NCI-H128 (cell line): ENCODE measurements at regions not wholly inside any gene's neighbourhood (a gene's known extent, or its start where the extent isn't known, plus 50 kb on each side); places are given as distances from the start of the nearest gene placed in this dataset.

ENCODE experiments used
- DNase-seq: peaks from one replicate; lab custom pipeline; 2025; ENCODE audit not compliant: unreplicated experiment; lab: John Stamatoyannopoulos, UW

- no peak for DNase-seq
These were observed 84.1 kb upstream of the LINGO1 start for GRCh38 chr15:77716632-77717332.

- no peak for DNase-seq
These were observed 83.1 kb upstream of the LINGO1 start for GRCh38 chr15:77715860-77716259.

- DNase-seq: no peak
These were observed 82.3 kb upstream of the LINGO1 start for GRCh38 chr15:77715051-77715450.

GRCh38 chr15:77714555-77714954 is 81.8 kb upstream of the LINGO1 start:
- DNase-seq: no peak

GRCh38 chr15:77714023-77714422 is 81.3 kb upstream of the LINGO1 start:
- DNase-seq: no peak

- no peak for DNase-seq
These were observed 80.6 kb upstream of the LINGO1 start for GRCh38 chr15:77713281-77713680.

GRCh38 chr15:77712438-77712837 is 79.7 kb upstream of the LINGO1 start:
- DNase-seq: no peak

GRCh38 chr15:77710637-77711036 is 77.9 kb upstream of the LINGO1 start:
- DNase-seq: no peak

- DNase-seq: no peak
These were observed 77.5 kb upstream of the LINGO1 start for GRCh38 chr15:77710206-77710605.

GRCh38 chr15:77709135-77709886 is 76.6 kb upstream of the LINGO1 start:
- DNase-seq: no peak

GRCh38 chr15:77706482-77707244 is 74.0 kb upstream of the LINGO1 start:
- no peak for DNase-seq

- no peak for DNase-seq
These were observed 69.7 kb upstream of the LINGO1 start for GRCh38 chr15:77702211-77702957.

GRCh38 chr15:77698481-77698880 is 65.8 kb upstream of the LINGO1 start:
- no peak for DNase-seq

GRCh38 chr15:77697893-77698292 is 65.2 kb upstream of the LINGO1 start:
- DNase-seq: no peak

- no peak for DNase-seq
These were observed 64.2 kb upstream of the LINGO1 start for GRCh38 chr15:77696871-77697270.

- DNase-seq: no peak
These were observed 63.4 kb upstream of the LINGO1 start for GRCh38 chr15:77695961-77696582.

- no peak for DNase-seq
These were observed 62.8 kb upstream of the LINGO1 start for GRCh38 chr15:77695548-77695947.

- no peak for DNase-seq
These were observed 60.9 kb upstream of the LINGO1 start for GRCh38 chr15:77693576-77693975.

- no peak for DNase-seq
These were observed 59.9 kb upstream of the LINGO1 start for GRCh38 chr15:77692614-77693013.

GRCh38 chr15:77691607-77692006 is 58.9 kb upstream of the LINGO1 start:
- no peak for DNase-seq

- no peak for DNase-seq
These were observed 57.1 kb upstream of the LINGO1 start for GRCh38 chr15:77689821-77690220.
